DND-41 (cell line): ENCODE measurements at regions not wholly inside any gene's neighbourhood (a gene's known extent, or its start where the extent isn't known, plus 50 kb on each side); places are given as distances from the start of the nearest gene placed in this dataset.

Experiments used
- CTCF ChIP-seq: IDR thresholded peaks from 2 replicates; pipeline ENCODE4 v1.5.1; 2012; ENCODE audit warnings: borderline replicate concordance, low read length, moderate library complexity, mild to moderate bottlenecking; ENCODE audit not compliant: poor library complexity, severe bottlenecking; ENCODE audit errors: extremely low read depth
- EZH2 ChIP-seq: IDR thresholded peaks from 3 replicates; pipeline ENCODE4 v1.6.1; 2012; ENCODE audit warnings: borderline replicate concordance, low read depth, mild to moderate bottlenecking, moderate library complexity, low read length, inconsistent platforms; ENCODE audit not compliant: severe bottlenecking

- TF ChIP-seq CTCF (no peak), EZH2 (no peak)
Measured at GRCh38 chr3:132222868-132223538, 94.2 kb upstream of the ACP3 start.
